Lung microvascular endothelial cell (primary cell): ENCODE measurements at regions not wholly inside any gene's neighbourhood (a gene's known extent, or its start where the extent isn't known, plus 50 kb on each side); places are given as distances from the start of the nearest gene placed in this dataset.

Experiments used
- DNase-seq, 2 donors: peaks; one replicate each; pipeline versions ENCODE4 v3.0.0 to v3.0.0-alpha.2; 2010; ENCODE audit warnings: low read depth in 2 of 2

DNA sequence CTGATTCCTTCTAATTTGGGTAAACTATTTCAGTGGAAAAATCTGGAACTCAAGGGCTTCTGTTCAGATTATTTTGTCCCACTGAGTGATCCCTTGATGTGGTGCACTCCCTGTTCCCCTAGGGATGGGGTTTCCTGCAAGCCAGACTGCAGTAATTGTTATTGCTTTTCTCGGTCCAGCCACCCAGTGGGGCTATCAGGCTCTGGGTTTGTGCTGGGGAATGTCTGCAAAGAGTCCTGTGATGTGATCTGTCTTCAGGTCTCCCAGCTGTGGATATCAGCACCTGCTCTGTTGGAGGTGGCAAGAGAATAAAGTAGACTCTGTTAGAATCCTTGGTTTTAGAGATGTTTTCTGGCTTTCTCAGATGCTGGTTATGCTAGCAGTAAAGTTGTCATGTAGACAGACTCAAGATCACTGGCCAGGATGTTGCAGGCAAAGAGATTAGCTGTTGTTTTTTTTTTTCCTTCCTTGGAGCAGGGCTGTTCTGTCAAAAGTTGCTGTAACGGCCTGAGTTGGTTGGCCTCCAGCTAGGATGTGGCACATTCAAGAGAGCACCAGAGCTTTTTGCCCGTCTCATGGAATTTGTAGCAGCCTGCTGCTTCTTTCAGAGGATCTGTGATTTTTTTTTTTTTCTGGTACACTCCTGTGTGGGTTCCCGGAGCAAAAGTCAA, 1314.0 kb downstream of the PCDH19 start:
- DNase-seq, result no peak

DNA sequence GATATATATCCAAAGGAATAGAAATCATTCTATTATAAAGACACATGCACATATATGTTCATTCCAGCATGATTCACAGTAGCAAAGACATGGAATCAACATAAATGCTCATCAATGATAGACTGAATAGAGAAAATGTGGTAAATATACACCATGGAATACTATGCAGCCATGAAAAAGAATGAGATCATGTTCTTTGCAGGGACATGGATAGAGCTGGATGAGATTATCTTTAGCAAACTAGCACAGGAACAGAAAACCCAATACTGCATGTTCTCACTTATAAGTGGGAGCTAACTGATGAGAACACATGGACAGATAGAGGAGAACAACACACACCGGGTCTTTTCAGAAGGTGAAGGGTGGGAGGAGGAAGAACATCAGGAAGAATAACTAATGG, 1318.6 kb downstream of the PCDH19 start:
- no peak for DNase-seq

DNA sequence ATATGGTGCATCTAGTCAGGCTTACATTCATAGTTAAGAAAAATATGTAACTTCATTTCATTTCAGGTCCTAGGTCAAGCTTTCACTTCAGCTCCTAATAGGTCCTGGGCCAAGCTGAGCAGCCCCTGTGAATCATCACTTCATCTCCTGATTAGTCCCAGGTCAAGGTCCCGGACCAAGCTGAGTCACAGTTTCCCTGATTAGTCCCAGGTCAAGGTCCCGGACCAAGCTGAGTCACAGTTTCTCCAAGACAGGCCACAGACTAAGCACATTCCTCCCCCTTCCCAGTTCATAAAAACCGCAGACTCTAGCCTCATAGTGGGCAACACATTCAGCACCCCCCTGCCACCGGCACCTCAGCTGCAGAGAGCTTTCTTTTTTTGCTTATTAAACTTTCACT, 1331.8 kb downstream of the PCDH19 start:
- DNase-seq, result no peak

GRCh38 chrX:99077099-99077498, 1333.0 kb downstream of the PCDH19 start:
- DNase-seq, result no peak

DNA sequence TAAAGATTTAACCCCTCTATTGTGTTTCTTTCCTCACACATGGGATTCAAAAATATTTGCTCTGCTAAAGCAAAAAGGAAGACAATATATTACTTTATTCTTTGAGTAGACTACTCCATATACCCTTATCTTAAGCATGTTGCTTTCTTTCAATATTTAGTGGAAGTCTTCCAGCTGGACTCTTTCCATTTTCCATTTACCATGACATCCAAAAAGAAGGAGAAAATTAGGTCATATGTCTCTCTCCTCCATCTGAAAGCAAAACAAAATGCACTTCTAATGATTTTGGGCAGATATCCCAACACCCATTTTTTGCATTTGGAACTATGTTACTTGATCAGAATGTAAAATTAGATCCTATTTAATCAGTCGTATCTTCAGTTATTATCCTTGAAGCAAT, 1336.5 kb downstream of the PCDH19 start:
- DNase-seq, result no peak

GRCh38 chrX:99051639-99052038, 1358.4 kb downstream of the PCDH19 start:
- DNase-seq, result no peak

DNA sequence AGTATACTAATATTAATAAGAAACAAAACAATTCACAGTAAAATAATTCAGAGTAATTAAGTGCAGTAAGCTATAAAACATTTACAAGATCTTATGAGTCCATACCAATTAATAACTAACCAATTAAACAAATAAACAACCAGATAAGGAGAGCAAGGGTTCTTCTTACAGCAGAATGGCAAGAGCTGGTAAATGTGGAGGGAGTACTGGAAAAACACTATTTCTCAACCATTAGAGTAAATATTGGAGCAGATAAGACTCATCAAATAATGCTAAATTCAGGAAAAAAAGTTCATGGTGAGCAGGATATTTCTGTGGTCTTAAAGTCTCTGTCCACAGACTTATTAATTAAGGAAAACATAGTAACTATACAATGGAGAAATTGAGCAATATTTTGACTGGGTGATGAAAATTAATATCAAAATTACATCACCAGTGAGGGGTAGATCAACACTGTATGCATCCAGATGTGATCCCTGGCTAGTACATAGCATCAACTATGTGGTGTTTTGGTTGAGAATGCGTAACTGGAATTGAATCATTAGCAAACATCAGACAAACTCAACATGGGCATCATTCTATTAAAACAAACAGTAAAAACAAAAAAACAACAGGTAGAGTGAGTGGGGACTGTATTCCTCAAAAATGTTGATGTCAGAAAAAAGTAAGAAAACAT, 1376.7 kb downstream of the PCDH19 start:
- no peak for DNase-seq

DNA sequence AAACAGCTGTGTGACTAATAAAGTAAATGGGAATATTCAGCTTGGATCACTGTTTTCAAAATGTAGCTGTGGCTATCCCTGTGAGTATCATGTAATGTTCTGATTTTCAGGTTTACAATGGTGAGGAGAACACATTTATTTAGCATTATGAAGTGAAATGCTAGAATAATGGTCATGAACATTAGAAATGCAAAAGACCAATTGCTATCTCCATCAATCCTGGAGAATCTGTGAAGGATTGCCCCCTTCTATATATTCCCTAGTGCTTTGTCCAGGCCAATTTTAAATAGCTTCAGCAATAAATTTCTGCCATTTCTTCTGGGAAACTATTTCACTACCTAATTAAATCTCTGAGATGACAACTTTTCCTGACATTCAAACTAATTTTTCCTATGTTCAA, 1399.1 kb downstream of the PCDH19 start:
- DNase-seq, result no peak

DNA sequence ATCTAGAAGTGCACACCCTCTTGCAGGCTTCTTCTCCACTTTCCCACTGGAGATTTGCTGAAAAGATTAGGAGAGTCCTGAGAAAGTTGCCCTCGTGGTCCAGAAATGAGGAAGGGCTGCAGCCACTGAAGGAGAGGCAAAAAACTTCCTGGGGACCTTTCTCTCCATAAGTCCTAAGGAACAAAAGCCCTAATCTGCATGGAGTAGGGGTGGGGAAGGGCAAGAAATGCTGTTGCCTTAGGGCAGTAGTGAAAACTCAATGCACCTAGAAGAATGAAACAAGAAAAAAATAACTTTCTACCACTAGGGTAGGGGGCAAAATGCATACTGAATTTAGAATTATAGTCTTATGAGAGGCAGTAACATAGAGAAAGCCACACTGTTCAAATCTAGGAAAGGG, 1408.8 kb downstream of the PCDH19 start:
- no peak for DNase-seq

DNA sequence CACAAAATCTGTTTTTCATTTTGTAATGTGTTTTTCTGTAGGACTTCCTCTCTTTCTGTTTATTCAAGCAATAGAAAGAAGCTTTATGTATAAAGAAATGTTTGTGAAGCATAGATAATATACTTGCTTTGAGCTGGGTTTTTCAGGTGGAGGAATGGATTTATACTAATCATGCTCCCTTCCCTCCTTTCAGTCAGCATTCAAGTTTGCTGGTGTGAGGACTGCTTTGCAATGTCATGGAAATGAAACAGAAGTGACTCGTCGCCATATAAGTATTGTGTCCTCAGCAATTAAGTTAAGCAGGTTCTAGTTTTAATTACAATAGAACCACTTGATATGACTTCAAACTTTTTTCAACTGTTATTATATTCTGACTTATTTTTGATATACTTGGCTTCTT, 1447.1 kb downstream of the PCDH19 start:
- no peak for DNase-seq

- no peak for DNase-seq
Measured at GRCh38 chrX:98956014-98956413, 1454.1 kb downstream of the PCDH19 start.

- no peak for DNase-seq
Measured at GRCh38 chrX:98939456-98939855, 1470.6 kb downstream of the PCDH19 start.

DNA sequence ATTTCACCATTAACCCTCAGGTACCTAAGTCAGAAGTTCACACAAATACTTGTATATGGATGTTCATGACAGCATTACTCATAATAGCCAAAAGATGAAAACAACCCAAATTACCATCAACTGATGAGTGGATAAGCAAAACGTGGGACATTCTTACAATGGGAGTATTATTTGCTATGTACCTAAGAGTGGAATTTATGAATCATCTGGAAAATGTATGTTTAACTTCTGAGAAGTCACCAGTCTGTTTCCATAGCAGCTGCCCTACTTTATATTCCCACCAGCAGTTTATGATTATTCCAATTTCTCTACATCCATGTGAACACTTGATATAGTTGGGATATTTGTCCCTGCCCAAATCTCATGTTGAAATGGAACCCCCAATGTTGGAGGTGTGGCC, 1478.9 kb downstream of the PCDH19 start:
- no peak for DNase-seq

DNA sequence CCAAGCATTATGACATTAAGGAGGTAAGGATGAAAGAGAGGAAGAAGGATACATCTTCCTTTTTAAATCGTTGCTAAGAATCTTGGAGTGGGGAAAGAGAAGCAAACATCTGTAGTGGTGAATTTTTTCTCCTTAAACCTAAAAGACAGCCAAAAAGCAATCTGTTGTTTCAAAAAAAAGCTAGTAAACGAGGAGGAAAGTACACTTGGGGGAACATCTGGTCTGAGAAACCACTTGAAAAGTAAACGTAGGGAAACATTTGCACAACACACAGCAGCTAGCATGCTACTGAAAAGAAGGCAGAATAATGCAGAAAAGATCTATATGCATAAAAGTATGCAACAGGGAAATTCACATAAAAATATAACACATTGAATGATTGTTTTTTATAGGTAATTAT, 1485.6 kb downstream of the PCDH19 start:
- no peak for DNase-seq

GRCh38 chrX:98897191-98897590, 1512.9 kb downstream of the PCDH19 start:
- no peak for DNase-seq

DNA sequence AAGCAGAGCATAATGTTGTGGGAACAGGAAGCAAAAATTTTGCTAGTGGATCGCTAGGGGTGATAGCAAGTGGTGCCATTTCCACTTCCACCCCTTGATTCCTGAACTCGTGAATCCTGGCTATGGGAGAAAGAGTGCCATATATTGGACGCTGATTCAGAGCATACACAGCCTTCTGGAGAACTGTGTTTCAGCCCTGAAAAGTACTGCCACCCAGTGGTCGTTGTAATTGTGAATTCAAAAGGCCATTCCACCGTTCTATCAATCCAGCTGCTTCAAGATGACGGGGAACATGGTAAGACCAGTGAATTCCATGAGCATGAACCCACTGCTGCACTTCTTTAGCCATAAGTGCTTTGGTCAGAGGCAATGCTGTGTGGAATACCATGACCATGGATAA, 1559.4 kb downstream of the PCDH19 start:
- DNase-seq, result peak; percentile 1 to 9
